Chondrocyte (in vitro differentiated cells): ENCODE measurements at regions not wholly inside any gene's neighbourhood (a gene's known extent, or its start where the extent isn't known, plus 50 kb on each side); places are given as distances from the start of the nearest gene placed in this dataset.
"Not testable (repeated sequence)": the region's sequence is repeated elsewhere in the genome, so short reads cannot be mapped to it uniquely, and the experiment has no call there.

Experiments used
- DNase-seq: peaks from one replicate; pipeline ENCODE4 v3.0.0; 2021; ENCODE audit warnings: mixed read lengths, low spot score
- H3K27ac Mint-ChIP-seq: one replicate; pipeline ENCODE4 v1.8.0; 2021; ENCODE audit warnings: mild to moderate bottlenecking, moderate library complexity, mixed read lengths; ENCODE audit not compliant: unreplicated experiment
- H3K27me3 Mint-ChIP-seq: 2 replicates; pipeline ENCODE4 v1.8.0; 2021; ENCODE audit warnings: low read depth, mixed read lengths
- H3K36me3 Mint-ChIP-seq: 2 replicates; pipeline ENCODE4 v1.8.0; 2021; ENCODE audit warnings: low read depth, mixed read lengths
- H3K4me1 Mint-ChIP-seq: 2 replicates; pipeline ENCODE4 v1.8.0; 2021; ENCODE audit warnings: low read depth, mild to moderate bottlenecking, mixed read lengths
- H3K4me3 Mint-ChIP-seq: one replicate; pipeline ENCODE4 v1.8.0; 2021; ENCODE audit warnings: mild to moderate bottlenecking, moderate library complexity, mixed read lengths; ENCODE audit not compliant: unreplicated experiment
- H3K9me3 Mint-ChIP-seq: 2 replicates; pipeline ENCODE4 v1.8.0; 2021; ENCODE audit warnings: low read depth, mixed read lengths
- CTCF ChIP-seq: fragments of 200-600 bp; sonication (generic); IDR thresholded peaks from 2 replicates; pipeline ENCODE4 v1.5.0; 2021; ENCODE audit warnings: antibody characterized with exemption, mild to moderate bottlenecking, moderate library complexity

GRCh38 chr1:229007167-229007566, 263.7 kb upstream of the RAB4A start:
- no peaks in the 10 kb centered on the region for H3K36me3 Mint-ChIP-seq
- H3K9me3 Mint-ChIP-seq, result no peaks in the 10 kb centered on the region
- H3K4me3 Mint-ChIP-seq, result no peak overlapping the region
- TF ChIP-seq CTCF, result no peak
- no peak overlapping the region for H3K27ac Mint-ChIP-seq
- H3K27me3 Mint-ChIP-seq, result peaks cover 3% of the 10 kb centered on the region
- no peaks in the 10 kb centered on the region for H3K4me1 Mint-ChIP-seq
- DNase-seq, result no peak

GRCh38 chr1:229007701-229008100, 263.2 kb upstream of the RAB4A start:
- TF ChIP-seq CTCF, result no peak
- H3K9me3 Mint-ChIP-seq, result no peaks in the 10 kb centered on the region
- no peaks in the 10 kb centered on the region for H3K4me1 Mint-ChIP-seq
- no peak for DNase-seq
- H3K36me3 Mint-ChIP-seq, result no peaks in the 10 kb centered on the region
- no peak overlapping the region for H3K27ac Mint-ChIP-seq
- H3K4me3 Mint-ChIP-seq, result no peak overlapping the region
- peaks cover 3% of the 10 kb centered on the region for H3K27me3 Mint-ChIP-seq

- not testable (repeated sequence) for H3K4me3 Mint-ChIP-seq
Observed at GRCh38 chr1:229008347-229008746, 262.6 kb upstream of the RAB4A start.

GRCh38 chr1:229011022-229011421, 259.9 kb upstream of the RAB4A start:
- no peaks in the 10 kb centered on the region for H3K9me3 Mint-ChIP-seq
- no peaks in the 10 kb centered on the region for H3K4me1 Mint-ChIP-seq
- no peak overlapping the region for H3K27ac Mint-ChIP-seq
- peaks cover 4% of the 10 kb centered on the region for H3K27me3 Mint-ChIP-seq
- H3K4me3 Mint-ChIP-seq, result no peak overlapping the region
- H3K36me3 Mint-ChIP-seq, result no peaks in the 10 kb centered on the region
- no peak for TF ChIP-seq CTCF
- no peak for DNase-seq

More at GRCh38 chr1:229008347-229008746, 262.6 kb upstream of the RAB4A start:
- not testable (repeated sequence) for DNase-seq, H3K9me3 Mint-ChIP-seq, H3K27ac Mint-ChIP-seq, H3K27me3 Mint-ChIP-seq, H3K36me3 Mint-ChIP-seq, H3K4me1 Mint-ChIP-seq

- DNase-seq, result no peak
- H3K4me1 Mint-ChIP-seq, result no peaks in the 10 kb centered on the region
- H3K27me3 Mint-ChIP-seq, result peaks cover 16% of the 10 kb centered on the region
- H3K9me3 Mint-ChIP-seq, result no peaks in the 10 kb centered on the region
- no peak overlapping the region for H3K4me3 Mint-ChIP-seq
- H3K27ac Mint-ChIP-seq, result no peak overlapping the region
- TF ChIP-seq CTCF, result no peak
- no peaks in the 10 kb centered on the region for H3K36me3 Mint-ChIP-seq
Observed at GRCh38 chr1:229012823-229013222, 258.1 kb upstream of the RAB4A start.

GRCh38 chr1:229013981-229014380, 256.9 kb upstream of the RAB4A start:
- H3K27me3 Mint-ChIP-seq, result peaks cover 16% of the 10 kb centered on the region
- H3K4me3 Mint-ChIP-seq, result no peak overlapping the region
- no peak for DNase-seq
- H3K4me1 Mint-ChIP-seq, result no peaks in the 10 kb centered on the region
- no peaks in the 10 kb centered on the region for H3K36me3 Mint-ChIP-seq
- no peak overlapping the region for H3K27ac Mint-ChIP-seq
- TF ChIP-seq CTCF, result no peak
- H3K9me3 Mint-ChIP-seq, result no peaks in the 10 kb centered on the region
